Dermis microvascular lymphatic vessel endothelial cell (primary cell): ENCODE measurements at regions not wholly inside any gene's neighbourhood (a gene's known extent, or its start where the extent isn't known, plus 50 kb on each side); places are given as distances from the start of the nearest gene placed in this dataset.

Source experiments
- DNase-seq, 2 donors: peaks; one replicate each; pipeline versions ENCODE4 v3.0.0 to v3.0.0-alpha.2; 2010; ENCODE audit warnings: low read depth in 2 of 2

- DNase-seq, result no peak
Measured at GRCh38 chr10:78540355-78541076, 506.9 kb downstream of the RPS24 start.

- DNase-seq, result no peak
Measured at GRCh38 chr10:78541481-78542140, 507.9 kb downstream of the RPS24 start.

- no peak for DNase-seq
Measured at GRCh38 chr10:78542141-78542489, 508.5 kb downstream of the RPS24 start.

GRCh38 chr10:78542521-78542920 is 508.9 kb downstream of the RPS24 start:
- no peak for DNase-seq

GRCh38 chr10:78543031-78543748 is 509.5 kb downstream of the RPS24 start:
- DNase-seq, result no peak

- no peak for DNase-seq
Measured at GRCh38 chr10:78543749-78544362, 510.2 kb downstream of the RPS24 start.

- DNase-seq, result no peak
Measured at GRCh38 chr10:78544423-78545090, 510.9 kb downstream of the RPS24 start.

GRCh38 chr10:78545756-78546155 is 512.1 kb downstream of the RPS24 start:
- DNase-seq, result no peak

- no peak for DNase-seq
Measured at GRCh38 chr10:78547397-78547796, 513.7 kb downstream of the RPS24 start.

- no peak for DNase-seq
Measured at GRCh38 chr10:78547905-78548304, 514.2 kb downstream of the RPS24 start.

GRCh38 chr10:78548369-78548768 is 514.7 kb downstream of the RPS24 start:
- no peak for DNase-seq

GRCh38 chr10:78549140-78549935 is 515.7 kb downstream of the RPS24 start:
- DNase-seq, result no peak

GRCh38 chr10:78550090-78550489 is 516.4 kb downstream of the RPS24 start:
- DNase-seq, result no peak

- DNase-seq, result no peak
Measured at GRCh38 chr10:78550716-78551115, 517.1 kb downstream of the RPS24 start.

- DNase-seq, result no peak
Measured at GRCh38 chr10:78551184-78552005, 517.4 kb upstream of the ZMIZ1 start.

- DNase-seq, result no peak
Measured at GRCh38 chr10:78552261-78552811, 516.4 kb upstream of the ZMIZ1 start.

- no peak for DNase-seq
Measured at GRCh38 chr10:78553792-78554191, 515.0 kb upstream of the ZMIZ1 start.

GRCh38 chr10:78555128-78555527 is 513.6 kb upstream of the ZMIZ1 start:
- DNase-seq, result no peak

- no peak for DNase-seq
Measured at GRCh38 chr10:78556705-78557432, 511.9 kb upstream of the ZMIZ1 start.
